Endodermal cell (in vitro differentiated cells): ENCODE measurements at regions not wholly inside any gene's neighbourhood (a gene's known extent, or its start where the extent isn't known, plus 50 kb on each side); places are given as distances from the start of the nearest gene placed in this dataset.

Experiments used
- DNase-seq: peaks from one replicate; pipeline ENCODE4 v3.0.0-alpha.2; 2017
- H3K27ac ChIP-seq: 2 replicates; pipeline ENCODE4 v1.5.1; 2013; ENCODE audit warnings: mild to moderate bottlenecking, low read depth, low read length, moderate library complexity
- H3K27me3 ChIP-seq: 2 replicates; pipeline ENCODE4 v1.6.1; 2013; ENCODE audit warnings: mild to moderate bottlenecking, low read length, moderate library complexity; ENCODE audit not compliant: insufficient read depth, control insufficient read depth, poor library complexity, severe bottlenecking
- H3K36me3 ChIP-seq: 2 replicates; pipeline ENCODE4 v1.7.0; 2013; ENCODE audit warnings: mild to moderate bottlenecking, low read length, moderate library complexity; ENCODE audit not compliant: control insufficient read depth, insufficient read depth
- H3K4me1 ChIP-seq: one replicate; pipeline ENCODE4 v1.7.0; 2013; ENCODE audit warnings: low read length; ENCODE audit not compliant: control insufficient read depth, insufficient read depth
- H3K4me3 ChIP-seq: 2 replicates; pipeline ENCODE4 v1.5.1; 2013; ENCODE audit warnings: mild to moderate bottlenecking, low read length, moderate library complexity
- H3K9ac ChIP-seq: 2 replicates; pipeline ENCODE4 v1.6.1; 2013; ENCODE audit warnings: mild to moderate bottlenecking, low read length, moderate library complexity; ENCODE audit not compliant: poor library complexity, severe bottlenecking; ENCODE audit errors: extremely low read depth
- H3K9me3 ChIP-seq: 2 replicates; pipeline ENCODE4 v1.6.1; 2013; ENCODE audit warnings: mild to moderate bottlenecking, low read length, moderate library complexity; ENCODE audit not compliant: control insufficient read depth
- H3K27ac Mint-ChIP-seq: 2 replicates; pipeline ENCODE4 v1.8.0; 2020; ENCODE audit warnings: mixed read lengths
- H3K27me3 Mint-ChIP-seq: 2 replicates; pipeline ENCODE4 v1.8.0; 2021; ENCODE audit warnings: mild to moderate bottlenecking, mixed read lengths; ENCODE audit not compliant: insufficient read depth
- H3K36me3 Mint-ChIP-seq: 2 replicates; pipeline ENCODE4 v1.8.0; 2020; ENCODE audit warnings: low read depth, mixed read lengths
- H3K4me1 Mint-ChIP-seq: 2 replicates; pipeline ENCODE4 v1.8.0; 2020; ENCODE audit warnings: mixed read lengths
- H3K4me3 Mint-ChIP-seq: 2 replicates; pipeline ENCODE4 v1.8.0; 2020; ENCODE audit warnings: mild to moderate bottlenecking, moderate library complexity, mixed read lengths
- H3K9me3 Mint-ChIP-seq: 2 replicates; pipeline ENCODE4 v1.8.0; 2020; ENCODE audit warnings: mild to moderate bottlenecking, mixed read lengths
- CTCF ChIP-seq: fragments of 200-600 bp; sonication (generic); conservative IDR thresholded peaks from 2 replicates; pipeline ENCODE4 v1.5.0; 2021; ENCODE audit warnings: antibody characterized with exemption, mild to moderate bottlenecking
- WGBS, 2 experiments: methylation state at CpG; one replicate each; pipeline versions ENCODE4 v1.1.5 to v1.1.7; 2013; ENCODE audit warnings: missing lambda C conversion rate in 2 of 2, mixed read lengths in 1 of 2; ENCODE audit not compliant: insufficient coverage in 1 of 2, insufficient read length in 1 of 2; 5-methylcytosine and 5-hydroxymethylcytosine counted together

DNA sequence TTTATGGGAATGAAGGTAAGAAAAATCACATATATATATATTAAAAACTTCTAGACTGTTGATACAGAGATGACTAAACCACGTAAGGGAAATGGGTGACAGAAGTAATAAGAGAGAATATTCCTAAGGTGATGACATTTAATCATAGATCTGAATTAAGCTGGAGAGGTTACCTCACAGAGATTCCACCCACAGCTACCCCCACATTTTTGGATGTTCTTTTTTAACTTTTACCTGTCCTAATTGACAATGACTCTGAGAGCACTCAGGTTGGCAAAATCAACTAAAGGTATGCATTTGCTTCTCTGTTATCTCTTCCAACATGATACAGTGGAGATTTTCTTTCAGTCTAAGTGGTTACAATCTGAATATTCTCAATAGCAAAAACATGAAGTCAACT lies 1280.6 kb downstream of the CDH11 start:
- H3K27ac Mint-ChIP-seq, result no peak overlapping the region
- no peaks in the 10 kb centered on the region for H3K4me1 Mint-ChIP-seq
- H3K4me1 ChIP-seq, result no peaks in the 10 kb centered on the region
- DNase-seq, result no peak
- H3K4me3 ChIP-seq, result no peak overlapping the region
- H3K36me3 Mint-ChIP-seq, result no peaks in the 10 kb centered on the region
- no peak overlapping the region for H3K9ac ChIP-seq
- H3K9me3 ChIP-seq, result peaks cover 16% of the 10 kb centered on the region
- 100% methylated on average over 1 of the region's 1 CpG; no CpG with 5 or more reads in 1 of the 2 experiments for WGBS, 2 experiments
- peaks cover 30% of the 10 kb centered on the region for H3K9me3 Mint-ChIP-seq
- no peak overlapping the region for H3K27ac ChIP-seq
- H3K4me3 Mint-ChIP-seq, result no peak overlapping the region
- no peaks in the 10 kb centered on the region for H3K27me3 Mint-ChIP-seq
- no peaks in the 10 kb centered on the region for H3K27me3 ChIP-seq
- no peak for TF ChIP-seq CTCF
- H3K36me3 ChIP-seq, result no peaks in the 10 kb centered on the region

DNA sequence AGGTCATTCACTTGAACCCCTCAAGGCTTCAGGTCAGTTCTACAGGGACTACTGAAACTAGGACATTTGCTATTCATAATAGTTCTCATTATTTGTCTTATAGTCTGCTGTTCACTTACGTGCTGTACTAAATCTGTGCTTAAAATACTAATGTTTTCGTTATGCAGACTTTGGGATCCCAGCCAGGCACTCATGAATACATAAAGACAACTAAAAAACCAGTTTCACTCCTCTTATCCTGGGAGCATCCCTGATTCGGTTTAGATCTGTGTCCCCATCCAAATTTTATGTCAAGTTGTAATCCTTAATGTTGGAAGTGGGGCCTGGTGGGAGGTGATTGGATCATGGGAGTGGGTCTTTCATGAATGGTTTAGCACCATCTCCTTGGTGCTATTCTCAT lies 1291.8 kb downstream of the CDH11 start:
- H3K4me3 Mint-ChIP-seq, result no peak overlapping the region
- no peaks in the 10 kb centered on the region for H3K4me1 ChIP-seq
- H3K4me3 ChIP-seq, result no peak overlapping the region
- H3K9me3 Mint-ChIP-seq, result peaks cover 2% of the 10 kb centered on the region
- WGBS, 2 experiments, result 93 to 100% methylated on average over 2 to 3 of the region's 3 CpGs
- DNase-seq, result no peak
- no peaks in the 10 kb centered on the region for H3K9me3 ChIP-seq
- no peak overlapping the region for H3K27ac ChIP-seq
- no peak overlapping the region for H3K9ac ChIP-seq
- H3K4me1 Mint-ChIP-seq, result no peaks in the 10 kb centered on the region
- no peaks in the 10 kb centered on the region for H3K36me3 Mint-ChIP-seq
- H3K27me3 ChIP-seq, result no peaks in the 10 kb centered on the region
- no peak for TF ChIP-seq CTCF
- H3K36me3 ChIP-seq, result no peaks in the 10 kb centered on the region
- H3K27me3 Mint-ChIP-seq, result no peaks in the 10 kb centered on the region
- H3K27ac Mint-ChIP-seq, result no peak overlapping the region

DNA sequence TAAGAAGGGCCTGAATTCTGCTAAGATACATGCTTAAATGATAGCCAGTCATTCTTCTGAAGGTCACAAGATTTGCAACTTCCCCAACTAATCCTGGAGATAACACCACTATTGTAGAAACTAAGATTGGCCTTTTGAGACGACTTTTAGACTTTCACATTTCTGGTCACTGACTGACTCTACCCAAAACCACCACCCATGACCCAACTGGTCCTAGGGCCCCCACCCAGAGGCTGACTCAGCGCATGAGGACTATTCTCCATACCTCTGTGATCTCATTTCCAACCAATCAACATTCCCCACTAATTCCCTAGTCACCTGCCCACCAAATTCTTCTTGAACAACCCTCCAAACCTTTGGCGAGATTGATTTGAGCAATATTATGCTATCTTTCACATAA lies 1299.0 kb downstream of the CDH11 start:
- H3K27me3 Mint-ChIP-seq, result no peaks in the 10 kb centered on the region
- H3K27ac ChIP-seq, result no peak overlapping the region
- no peak overlapping the region for H3K27ac Mint-ChIP-seq
- WGBS, 2 experiments, result 91% methylated on average over 3 of the region's 3 CpGs; no CpG with 5 or more reads in 1 of the 2 experiments
- H3K9ac ChIP-seq, result no peak overlapping the region
- H3K9me3 Mint-ChIP-seq, result peaks cover 16% of the 10 kb centered on the region
- H3K36me3 Mint-ChIP-seq, result no peaks in the 10 kb centered on the region
- no peak overlapping the region for H3K4me3 Mint-ChIP-seq
- H3K4me1 Mint-ChIP-seq, result no peaks in the 10 kb centered on the region
- no peak for TF ChIP-seq CTCF
- H3K4me3 ChIP-seq, result no peak overlapping the region
- no peaks in the 10 kb centered on the region for H3K4me1 ChIP-seq
- no peaks in the 10 kb centered on the region for H3K9me3 ChIP-seq
- DNase-seq, result no peak
- no peaks in the 10 kb centered on the region for H3K27me3 ChIP-seq
- no peaks in the 10 kb centered on the region for H3K36me3 ChIP-seq
